ENCODE measurements at regions not wholly inside any gene's neighbourhood (a gene's known extent, or its start where the extent isn't known, plus 50 kb on each side); places are given as distances from the start of the nearest gene placed in this dataset.

- POLR2A ChIA-PET: no interaction called here
- H3K27ac Mint-ChIP-seq: no peak overlapping the region
- no peaks in the 10 kb centered on the region for H3K9me3 Mint-ChIP-seq
- no peak for DNase-seq
- CTCF ChIA-PET: interaction anchor here (0.6 to 0.7 kb wide), 4 partner anchors 12 to 156 kb away, joined by 3 to 4 read pairs (median 3); no protein-coding TSS in a partner anchor
- H3K4me3 Mint-ChIP-seq: no peak overlapping the region
- no peaks in the 10 kb centered on the region for H3K4me1 Mint-ChIP-seq
- H3K36me3 Mint-ChIP-seq (ENCODE audit: low read depth): no peaks in the 10 kb centered on the region
- H3K27me3 Mint-ChIP-seq: no peaks in the 10 kb centered on the region
These were observed 260.6 kb upstream of the LINC00305 start for GRCh38 chr18:64409511-64409910.

GRCh38 chr18:64407606-64408005, 258.7 kb upstream of the LINC00305 start:
- H3K9me3 Mint-ChIP-seq: no peaks in the 10 kb centered on the region
- POLR2A ChIA-PET: no interaction called here
- no peaks in the 10 kb centered on the region for H3K27me3 Mint-ChIP-seq
- H3K4me1 Mint-ChIP-seq: no peaks in the 10 kb centered on the region
- H3K36me3 Mint-ChIP-seq (ENCODE audit: low read depth): no peaks in the 10 kb centered on the region
- no peak for DNase-seq
- CTCF ChIA-PET: no interaction called here
- no peak overlapping the region for H3K27ac Mint-ChIP-seq
- no peak overlapping the region for H3K4me3 Mint-ChIP-seq

- DNase-seq: no peak
- no peak overlapping the region for H3K4me3 Mint-ChIP-seq
- H3K36me3 Mint-ChIP-seq (ENCODE audit: low read depth): no peaks in the 10 kb centered on the region
- H3K27ac Mint-ChIP-seq: no peak overlapping the region
- CTCF ChIA-PET: no interaction called here
- no peaks in the 10 kb centered on the region for H3K4me1 Mint-ChIP-seq
- POLR2A ChIA-PET: no interaction called here
- no peaks in the 10 kb centered on the region for H3K9me3 Mint-ChIP-seq
- H3K27me3 Mint-ChIP-seq: no peaks in the 10 kb centered on the region
These were observed 256.3 kb upstream of the LINC00305 start for GRCh38 chr18:64405161-64405560.

GRCh38 chr18:64403784-64404503, 255.1 kb upstream of the LINC00305 start:
- no peaks in the 10 kb centered on the region for H3K4me1 Mint-ChIP-seq
- POLR2A ChIA-PET: no interaction called here

GRCh38 chr18:64402636-64403035, 253.7 kb upstream of the LINC00305 start:
- DNase-seq: no peak
- Mint-ChIP-seq H3K9me3 (no peaks in the 10 kb centered on the region), H3K36me3 (ENCODE audit: low read depth) (no peaks in the 10 kb centered on the region)

More at GRCh38 chr18:64403784-64404503, 255.1 kb upstream of the LINC00305 start:
- Mint-ChIP-seq H3K4me3 (no peak overlapping the region), H3K9me3 (no peaks in the 10 kb centered on the region), H3K27me3 (no peaks in the 10 kb centered on the region), H3K36me3 (ENCODE audit: low read depth) (no peaks in the 10 kb centered on the region), H3K27ac (no peak overlapping the region)
- no peak for DNase-seq
- CTCF ChIA-PET: no interaction called here

GRCh38 chr18:64401268-64402060, 252.6 kb upstream of the LINC00305 start:
- POLR2A ChIA-PET: no interaction called here
- DNase-seq: no peak
- Mint-ChIP-seq H3K36me3 (ENCODE audit: low read depth) (no peaks in the 10 kb centered on the region), H3K27ac (no peak overlapping the region), H3K9me3 (no peaks in the 10 kb centered on the region), H3K27me3 (no peaks in the 10 kb centered on the region), H3K4me1 (no peaks in the 10 kb centered on the region), H3K4me3 (no peak overlapping the region)
- CTCF ChIA-PET: no interaction called here

More at GRCh38 chr18:64402636-64403035, 253.7 kb upstream of the LINC00305 start:
- H3K27ac Mint-ChIP-seq: no peak overlapping the region
- H3K4me3 Mint-ChIP-seq: no peak overlapping the region
- ChIA-PET CTCF (no interaction called here), POLR2A (no interaction called here)
- H3K27me3 Mint-ChIP-seq: no peaks in the 10 kb centered on the region
- no peaks in the 10 kb centered on the region for H3K4me1 Mint-ChIP-seq

GRCh38 chr18:64399566-64399965, 250.7 kb upstream of the LINC00305 start:
- H3K4me1 Mint-ChIP-seq: no peaks in the 10 kb centered on the region
- no peaks in the 10 kb centered on the region for H3K9me3 Mint-ChIP-seq
- ChIA-PET POLR2A (no interaction called here), CTCF (no interaction called here)
- DNase-seq: no peak
- H3K36me3 Mint-ChIP-seq (ENCODE audit: low read depth): no peaks in the 10 kb centered on the region
- no peak overlapping the region for H3K4me3 Mint-ChIP-seq
- H3K27ac Mint-ChIP-seq: no peak overlapping the region
- no peaks in the 10 kb centered on the region for H3K27me3 Mint-ChIP-seq

GRCh38 chr18:64398320-64398719, 249.4 kb upstream of the LINC00305 start:
- H3K36me3 Mint-ChIP-seq (ENCODE audit: low read depth): no peaks in the 10 kb centered on the region
- ChIA-PET CTCF (no interaction called here), POLR2A (no interaction called here)
- no peak overlapping the region for H3K27ac Mint-ChIP-seq
- no peak overlapping the region for H3K4me3 Mint-ChIP-seq
- H3K27me3 Mint-ChIP-seq: no peaks in the 10 kb centered on the region
- DNase-seq: no peak
- no peaks in the 10 kb centered on the region for H3K4me1 Mint-ChIP-seq
- H3K9me3 Mint-ChIP-seq: no peaks in the 10 kb centered on the region

GRCh38 chr18:64392202-64392601, 243.3 kb upstream of the LINC00305 start:
- DNase-seq: no peak
- Mint-ChIP-seq H3K27ac (no peak overlapping the region), H3K4me1 (no peaks in the 10 kb centered on the region), H3K4me3 (no peak overlapping the region), H3K27me3 (no peaks in the 10 kb centered on the region), H3K9me3 (peaks cover 2% of the 10 kb centered on the region), H3K36me3 (ENCODE audit: low read depth) (no peaks in the 10 kb centered on the region)
- ChIA-PET POLR2A (no interaction called here), CTCF (interaction anchor here (0.7 kb wide), 1 partner anchor 138 kb away, joined by 3 read pairs; no protein-coding TSS in a partner anchor)

GRCh38 chr18:64384101-64384500, 235.2 kb upstream of the LINC00305 start:
- CTCF ChIA-PET: no interaction called here
- no peaks in the 10 kb centered on the region for H3K4me1 Mint-ChIP-seq
- no peaks in the 10 kb centered on the region for H3K9me3 Mint-ChIP-seq
- H3K27ac Mint-ChIP-seq: no peak overlapping the region
- POLR2A ChIA-PET: no interaction called here
- no peak overlapping the region for H3K4me3 Mint-ChIP-seq
- no peak for DNase-seq
- H3K27me3 Mint-ChIP-seq: no peaks in the 10 kb centered on the region
- H3K36me3 Mint-ChIP-seq (ENCODE audit: low read depth): no peaks in the 10 kb centered on the region

GRCh38 chr18:64380117-64380516, 231.2 kb upstream of the LINC00305 start:
- Mint-ChIP-seq H3K4me1 (no peaks in the 10 kb centered on the region), H3K9me3 (no peaks in the 10 kb centered on the region), H3K27ac (no peak overlapping the region), H3K4me3 (no peak overlapping the region), H3K36me3 (ENCODE audit: low read depth) (no peaks in the 10 kb centered on the region), H3K27me3 (no peaks in the 10 kb centered on the region)
- no peak for DNase-seq
- ChIA-PET CTCF (no interaction called here), POLR2A (no interaction called here)

GRCh38 chr18:64379662-64380061, 230.8 kb upstream of the LINC00305 start:
- POLR2A ChIA-PET: no interaction called here
- no peak overlapping the region for H3K27ac Mint-ChIP-seq
- H3K9me3 Mint-ChIP-seq: no peaks in the 10 kb centered on the region
- H3K27me3 Mint-ChIP-seq: no peaks in the 10 kb centered on the region
- H3K36me3 Mint-ChIP-seq (ENCODE audit: low read depth): no peaks in the 10 kb centered on the region
- H3K4me3 Mint-ChIP-seq: no peak overlapping the region
- no peak for DNase-seq
- H3K4me1 Mint-ChIP-seq: no peaks in the 10 kb centered on the region
- CTCF ChIA-PET: no interaction called here

- no peaks in the 10 kb centered on the region for H3K4me1 Mint-ChIP-seq
- POLR2A ChIA-PET: no interaction called here
- no peaks in the 10 kb centered on the region for H3K9me3 Mint-ChIP-seq
- H3K27me3 Mint-ChIP-seq: no peaks in the 10 kb centered on the region
- no peak overlapping the region for H3K27ac Mint-ChIP-seq
- no peak for DNase-seq
- no peaks in the 10 kb centered on the region for H3K36me3 Mint-ChIP-seq (ENCODE audit: low read depth)
- no peak overlapping the region for H3K4me3 Mint-ChIP-seq
- CTCF ChIA-PET: no interaction called here
These were observed 228.6 kb upstream of the LINC00305 start for GRCh38 chr18:64377446-64377845.

GRCh38 chr18:64372850-64373249, 224.0 kb upstream of the LINC00305 start:
- H3K9me3 Mint-ChIP-seq: no peaks in the 10 kb centered on the region

More at GRCh38 chr18:64372850-64373249, 224.0 kb upstream of the LINC00305 start:
- Mint-ChIP-seq H3K27me3 (no peaks in the 10 kb centered on the region), H3K36me3 (ENCODE audit: low read depth) (no peaks in the 10 kb centered on the region), H3K4me3 (no peak overlapping the region), H3K27ac (no peak overlapping the region), H3K4me1 (no peaks in the 10 kb centered on the region)
- ChIA-PET POLR2A (no interaction called here), CTCF (no interaction called here)
- no peak for DNase-seq

All from activated CD4-positive, alpha-beta T cell treated with anti-CD3 and anti-CD28 coated beads, Interleukin-2, amount 10 ng/mL, durations not matched to agents 7 days and 5 days (primary cell).